ENCODE measurements at regions not wholly inside any gene's neighbourhood (a gene's known extent, or its start where the extent isn't known, plus 50 kb on each side); places are given as distances from the start of the nearest gene placed in this dataset.

DNA sequence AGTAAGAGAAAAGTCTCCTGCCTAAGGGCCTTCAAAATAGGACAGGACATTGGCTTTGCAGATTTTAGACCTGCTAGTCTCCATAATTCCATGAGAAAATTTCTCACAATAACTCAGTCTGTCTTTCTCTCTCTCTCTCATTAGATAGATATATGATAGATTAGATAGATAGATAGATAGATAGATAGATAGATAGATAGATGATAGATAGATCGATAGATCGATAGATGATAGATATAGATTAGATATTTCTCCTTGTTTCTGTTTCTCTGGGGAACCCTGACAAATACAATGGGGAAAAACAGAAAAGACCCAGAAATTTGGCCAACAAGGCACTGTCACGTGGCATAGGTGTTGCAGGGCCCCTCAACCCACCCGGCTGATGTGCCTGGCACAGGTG lies 84.4 kb upstream of the ALDH1B1 start:
- Mint-ChIP-seq H3K27me3 (peaks cover 37% of the 10 kb centered on the region), H3K4me3 (no peak overlapping the region), H3K36me3 (ENCODE audit: low read depth) (no peaks in the 10 kb centered on the region), H3K27ac (no peak overlapping the region), H3K4me1 (no peaks in the 10 kb centered on the region)
- no peaks in the 10 kb centered on the region for H3K9me3 ChIP-seq (ENCODE audit: control insufficient read depth, low read length, poor library complexity, severe bottlenecking)
- ATAC-seq (no peak), DNase-seq (no peak)

DNA sequence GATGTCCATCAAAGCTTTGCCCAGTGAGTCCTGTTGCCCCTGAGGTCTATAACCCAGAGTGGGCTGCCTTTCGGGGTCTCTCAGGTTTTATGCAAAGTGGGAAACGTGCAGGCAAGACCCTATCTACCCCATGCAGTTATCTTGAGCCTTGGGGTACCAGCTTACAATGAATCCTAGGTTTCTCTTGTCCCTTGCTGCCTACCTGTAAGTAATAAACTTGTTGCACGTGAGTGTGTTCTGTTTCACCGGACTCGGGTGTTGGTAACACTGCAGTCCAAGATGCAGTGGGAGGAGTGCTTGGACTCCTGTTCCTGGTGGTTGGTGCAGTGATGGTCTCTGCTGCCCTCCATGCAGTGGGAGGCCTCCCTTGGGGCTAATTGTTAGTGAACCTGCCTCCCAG lies 85.6 kb upstream of the ALDH1B1 start:
- Mint-ChIP-seq H3K4me1 (no peaks in the 10 kb centered on the region), H3K36me3 (ENCODE audit: low read depth) (no peaks in the 10 kb centered on the region), H3K4me3 (no peak overlapping the region), H3K27me3 (peaks cover 27% of the 10 kb centered on the region), H3K27ac (no peak overlapping the region)
- H3K9me3 ChIP-seq (ENCODE audit: control insufficient read depth, low read length, poor library complexity, severe bottlenecking) = no peaks in the 10 kb centered on the region
- ATAC-seq = no peak
- DNase-seq = no peak

DNA sequence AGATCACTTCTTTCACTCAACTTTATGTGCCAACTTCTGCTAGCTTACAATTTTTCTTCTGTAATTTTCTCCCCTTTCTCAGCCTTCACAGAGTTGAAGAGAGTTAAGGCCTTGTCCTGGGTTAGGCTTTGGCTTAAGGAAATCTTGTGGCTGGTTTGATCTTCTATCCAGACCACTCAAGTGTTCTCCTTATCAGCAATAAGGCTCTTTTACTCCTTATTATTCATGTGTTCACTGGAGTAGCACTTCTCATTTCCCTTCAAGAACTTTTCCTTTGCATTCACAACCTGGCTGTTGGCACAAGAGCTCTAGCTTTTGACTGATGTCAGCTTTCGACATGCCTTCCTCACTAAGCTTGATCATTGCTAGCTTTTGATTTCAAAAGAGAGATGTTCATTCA lies 86.9 kb upstream of the ALDH1B1 start:
- no peaks in the 10 kb centered on the region for H3K4me1 Mint-ChIP-seq
- DNase-seq = no peak
- no peak for ATAC-seq
- H3K4me3 Mint-ChIP-seq = no peak overlapping the region
- no peaks in the 10 kb centered on the region for H3K9me3 ChIP-seq (ENCODE audit: control insufficient read depth, low read length, poor library complexity, severe bottlenecking)
- peaks cover 15% of the 10 kb centered on the region for H3K27me3 Mint-ChIP-seq
- no peak overlapping the region for H3K27ac Mint-ChIP-seq
- no peaks in the 10 kb centered on the region for H3K36me3 Mint-ChIP-seq (ENCODE audit: low read depth)

DNA sequence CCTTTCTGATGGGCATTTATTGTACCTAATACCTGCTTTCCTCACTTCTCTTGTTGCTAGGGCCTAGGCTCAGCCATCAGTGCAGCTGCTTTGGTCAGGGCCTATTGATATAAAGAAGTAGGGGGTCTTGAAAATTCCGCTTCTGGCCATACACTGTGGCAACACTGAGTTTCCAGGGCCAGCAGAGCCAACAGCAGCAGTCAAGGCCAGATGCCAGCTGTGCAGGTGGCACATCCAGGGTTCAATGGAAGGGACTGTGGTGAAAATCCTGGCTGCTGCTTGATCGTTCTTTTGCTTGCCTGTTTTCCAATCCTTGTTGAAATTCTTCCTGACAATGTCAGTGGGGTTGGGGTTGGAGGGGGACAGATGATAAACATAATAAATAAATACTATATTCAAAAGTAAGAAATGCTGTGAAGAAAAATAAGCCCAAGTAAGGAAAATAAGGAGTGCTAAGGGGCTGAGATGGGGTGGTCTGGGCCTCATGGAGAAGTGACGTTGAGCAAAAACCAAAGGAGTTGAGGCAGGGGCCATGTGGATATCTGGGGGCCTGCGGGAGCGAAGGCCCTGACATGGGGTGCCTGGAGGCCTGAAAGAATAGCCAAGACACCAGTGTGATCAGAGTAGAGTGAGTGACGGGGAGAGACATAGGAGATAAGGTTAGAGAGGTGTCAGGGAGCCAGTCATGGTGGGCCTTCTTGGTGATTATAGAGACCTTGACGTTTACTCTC lies 91.0 kb upstream of the ALDH1B1 start:
- no peak overlapping the region for H3K27ac Mint-ChIP-seq
- H3K4me1 Mint-ChIP-seq = no peaks in the 10 kb centered on the region
- H3K27me3 Mint-ChIP-seq = peaks cover 24% of the 10 kb centered on the region
- no peaks in the 10 kb centered on the region for H3K36me3 Mint-ChIP-seq (ENCODE audit: low read depth)
- no peaks in the 10 kb centered on the region for H3K9me3 ChIP-seq (ENCODE audit: control insufficient read depth, low read length, poor library complexity, severe bottlenecking)
- H3K4me3 Mint-ChIP-seq = no peak overlapping the region
- DNase-seq = no peak
- no peak for ATAC-seq

DNA sequence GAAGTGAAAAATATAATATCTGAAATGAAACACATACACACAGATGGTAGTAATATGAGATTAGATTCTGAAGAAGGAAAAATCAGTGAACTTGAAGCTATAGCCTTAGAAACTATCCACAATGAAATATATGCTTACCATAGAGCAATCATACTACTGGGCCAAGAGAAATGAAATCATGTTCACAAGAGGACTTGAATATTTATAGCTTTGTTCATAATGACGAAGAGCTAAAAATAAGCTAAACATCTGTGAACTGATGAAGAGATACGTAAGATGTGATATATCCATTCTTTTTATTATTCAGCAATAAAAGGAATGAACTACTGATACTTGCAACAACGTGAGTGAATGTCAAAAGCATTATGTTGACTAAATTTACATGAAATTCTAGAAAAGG lies 92.6 kb upstream of the ALDH1B1 start:
- H3K36me3 Mint-ChIP-seq (ENCODE audit: low read depth) = no peaks in the 10 kb centered on the region
- ATAC-seq (no peak), DNase-seq (no peak)
- no peaks in the 10 kb centered on the region for H3K9me3 ChIP-seq (ENCODE audit: control insufficient read depth, low read length, poor library complexity, severe bottlenecking)
- H3K4me1 Mint-ChIP-seq = peaks cover 2% of the 10 kb centered on the region
- H3K27me3 Mint-ChIP-seq = peaks cover 31% of the 10 kb centered on the region
- H3K4me3 Mint-ChIP-seq = no peak overlapping the region
- H3K27ac Mint-ChIP-seq = no peak overlapping the region

DNA sequence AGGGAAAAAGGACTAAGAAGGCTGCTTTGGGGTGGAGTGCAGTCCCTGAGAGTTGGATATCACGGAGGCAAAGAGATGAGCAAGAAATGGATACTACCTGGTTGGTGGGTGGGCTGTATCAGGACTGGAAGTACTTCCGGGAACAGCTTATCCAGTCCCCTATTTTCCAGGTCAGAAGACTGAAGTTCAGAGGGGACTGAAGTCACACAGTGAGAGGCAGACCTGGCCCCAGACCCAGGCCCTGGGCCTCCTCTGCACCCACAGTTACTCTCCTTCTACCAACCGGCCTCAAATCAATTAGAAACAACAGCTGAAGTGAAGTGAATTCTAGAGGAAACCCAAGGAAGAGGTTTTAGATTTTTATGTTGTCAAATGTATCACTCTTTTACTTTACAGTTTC lies 93.6 kb upstream of the ALDH1B1 start:
- ATAC-seq = no peak
- H3K4me3 Mint-ChIP-seq = no peak overlapping the region
- peaks cover 31% of the 10 kb centered on the region for H3K27me3 Mint-ChIP-seq
- DNase-seq = no peak
- no peak overlapping the region for H3K27ac Mint-ChIP-seq
- H3K36me3 Mint-ChIP-seq (ENCODE audit: low read depth) = no peaks in the 10 kb centered on the region
- H3K9me3 ChIP-seq (ENCODE audit: control insufficient read depth, low read length, poor library complexity, severe bottlenecking) = no peaks in the 10 kb centered on the region
- H3K4me1 Mint-ChIP-seq = peaks cover 2% of the 10 kb centered on the region

DNA sequence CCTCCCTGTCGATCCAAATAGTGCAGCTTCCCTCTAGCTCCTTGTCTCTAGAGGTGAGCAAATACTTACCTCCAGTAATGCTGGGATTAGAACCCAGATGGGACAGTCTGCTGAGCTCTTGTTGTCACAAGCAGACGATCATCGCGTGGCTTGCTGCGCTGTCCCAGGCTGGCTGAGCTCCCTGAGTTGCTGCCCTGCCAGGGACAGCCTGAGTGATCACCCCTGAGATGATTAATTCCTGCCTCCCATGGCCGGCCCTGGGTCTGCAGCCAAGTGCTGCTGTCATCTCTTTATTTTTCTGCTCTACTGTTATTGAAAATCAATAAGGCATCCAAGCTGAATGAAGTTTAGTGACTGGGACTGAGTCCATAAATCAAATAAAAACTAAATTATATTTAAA lies 94.0 kb upstream of the ALDH1B1 start:
- no peak for DNase-seq

DNA sequence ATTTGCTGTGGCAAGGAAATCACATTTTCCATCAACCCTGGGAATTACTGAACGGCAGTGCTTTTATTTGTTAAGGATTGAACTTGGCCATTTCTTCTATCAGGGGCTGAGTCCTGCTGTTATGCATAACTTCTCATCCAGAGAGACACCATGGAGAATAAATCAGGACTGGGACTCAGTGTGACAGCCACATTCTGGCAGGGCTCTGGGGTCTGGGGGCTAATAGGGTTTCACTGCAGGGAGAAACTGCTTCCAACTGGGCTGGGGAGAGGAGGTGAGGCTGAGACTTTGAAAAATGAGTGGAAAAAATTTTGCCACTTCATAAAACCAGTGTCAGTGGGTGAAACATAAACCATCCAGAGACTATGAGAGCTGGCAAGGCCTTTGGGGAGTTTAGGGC lies 95.7 kb upstream of the ALDH1B1 start:
- peaks cover 2% of the 10 kb centered on the region for H3K4me1 Mint-ChIP-seq
- no peak overlapping the region for H3K27ac Mint-ChIP-seq
- ATAC-seq (no peak), DNase-seq (no peak)
- no peaks in the 10 kb centered on the region for H3K9me3 ChIP-seq (ENCODE audit: control insufficient read depth, low read length, poor library complexity, severe bottlenecking)
- no peak overlapping the region for H3K4me3 Mint-ChIP-seq
- no peaks in the 10 kb centered on the region for H3K36me3 Mint-ChIP-seq (ENCODE audit: low read depth)
- H3K27me3 Mint-ChIP-seq = peaks cover 36% of the 10 kb centered on the region

More for the DNA sequence above, 94.0 kb upstream of the ALDH1B1 start:
- H3K9me3 ChIP-seq (ENCODE audit: control insufficient read depth, low read length, poor library complexity, severe bottlenecking) = no peaks in the 10 kb centered on the region
- H3K36me3 Mint-ChIP-seq (ENCODE audit: low read depth) = no peaks in the 10 kb centered on the region
- peaks cover 31% of the 10 kb centered on the region for H3K27me3 Mint-ChIP-seq
- no peak overlapping the region for H3K27ac Mint-ChIP-seq
- ATAC-seq = no peak
- H3K4me3 Mint-ChIP-seq = no peak overlapping the region
- H3K4me1 Mint-ChIP-seq = peaks cover 2% of the 10 kb centered on the region

DNA sequence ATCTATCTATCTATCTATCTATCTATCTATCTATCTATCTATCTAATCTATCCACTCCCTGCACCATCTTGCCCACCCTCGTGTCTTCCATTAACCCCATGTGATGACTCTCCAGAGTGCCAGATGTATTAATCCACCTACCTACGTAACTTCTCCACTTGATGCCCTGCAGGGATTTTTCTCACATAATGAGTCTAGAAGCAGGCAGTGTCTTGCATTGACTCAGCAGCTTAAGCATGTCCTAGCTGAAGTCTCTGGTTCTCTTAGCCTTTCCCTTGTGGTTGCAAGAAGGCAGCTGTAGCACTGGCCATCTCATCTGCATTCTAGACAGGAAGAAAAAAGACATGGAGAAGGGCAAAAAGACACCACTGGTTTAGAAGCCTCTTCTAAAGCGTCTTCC lies 96.7 kb upstream of the ALDH1B1 start:
- no peaks in the 10 kb centered on the region for H3K9me3 ChIP-seq (ENCODE audit: control insufficient read depth, low read length, poor library complexity, severe bottlenecking)
- H3K27me3 Mint-ChIP-seq = peaks cover 36% of the 10 kb centered on the region
- H3K27ac Mint-ChIP-seq = no peak overlapping the region
- H3K4me1 Mint-ChIP-seq = peaks cover 2% of the 10 kb centered on the region
- H3K4me3 Mint-ChIP-seq = no peak overlapping the region
- no peaks in the 10 kb centered on the region for H3K36me3 Mint-ChIP-seq (ENCODE audit: low read depth)
- DNase-seq (no peak), ATAC-seq (no peak)

DNA sequence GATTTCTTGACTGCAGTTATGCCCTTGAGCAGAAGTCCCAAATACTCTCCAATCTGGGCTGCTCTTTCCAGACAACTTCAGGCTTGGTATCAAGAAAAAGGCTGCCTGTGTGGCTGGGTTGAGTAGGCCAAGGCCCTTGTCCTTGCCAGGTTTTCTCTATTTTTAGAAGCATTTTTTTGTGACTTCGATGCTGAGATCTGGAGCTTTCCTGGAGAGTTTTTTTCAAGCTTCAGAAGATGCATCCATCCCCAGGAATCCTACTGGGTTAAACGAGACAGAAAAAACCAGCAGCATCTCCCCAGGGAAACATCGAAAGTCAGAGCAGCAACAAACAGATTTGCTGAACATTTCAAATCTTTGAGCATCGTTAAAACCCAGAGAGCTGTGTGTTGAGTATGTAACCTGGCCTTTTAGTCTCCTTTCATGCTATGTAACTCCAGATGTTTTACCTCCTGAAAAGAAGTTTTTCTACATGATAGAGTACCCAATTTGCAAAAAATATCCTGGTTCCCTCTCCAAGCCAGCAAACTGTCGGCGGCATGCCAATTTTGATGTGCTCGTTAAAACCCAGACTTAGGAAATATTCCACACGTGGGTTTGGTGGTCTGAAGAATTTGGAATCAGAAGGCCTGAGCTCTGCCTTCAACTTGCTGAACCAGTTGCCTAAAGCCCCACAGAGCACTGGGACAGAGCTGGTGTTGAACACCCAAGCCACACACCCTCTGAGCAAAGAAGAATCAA lies 98.1 kb upstream of the ALDH1B1 start:
- no peaks in the 10 kb centered on the region for H3K36me3 Mint-ChIP-seq (ENCODE audit: low read depth)
- peaks cover 29% of the 10 kb centered on the region for H3K27me3 Mint-ChIP-seq
- DNase-seq (no peak), ATAC-seq (no peak)
- H3K27ac Mint-ChIP-seq = no peak overlapping the region
- no peak overlapping the region for H3K4me3 Mint-ChIP-seq
- peaks cover 2% of the 10 kb centered on the region for H3K4me1 Mint-ChIP-seq
- no peaks in the 10 kb centered on the region for H3K9me3 ChIP-seq (ENCODE audit: control insufficient read depth, low read length, poor library complexity, severe bottlenecking)

DNA sequence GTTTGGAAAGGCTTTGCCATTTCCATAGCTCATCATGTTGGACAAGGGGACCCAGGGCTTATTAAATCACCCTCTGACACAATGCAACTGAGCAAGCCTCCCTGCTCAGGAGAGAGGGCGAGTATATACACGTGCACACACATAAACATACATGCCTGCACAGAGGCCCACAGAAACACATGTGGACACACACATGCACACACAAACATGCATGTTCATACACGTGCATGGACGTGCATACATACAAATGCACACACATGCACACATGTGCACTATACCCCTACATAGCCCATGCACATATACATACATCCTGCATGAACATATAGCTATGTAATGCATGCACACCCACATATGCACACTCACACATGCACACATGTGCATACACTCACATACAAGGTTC lies 99.5 kb upstream of the ALDH1B1 start:
- no peak for ATAC-seq
- Mint-ChIP-seq H3K27ac (no peak overlapping the region), H3K36me3 (ENCODE audit: low read depth) (no peaks in the 10 kb centered on the region), H3K4me1 (peaks cover 2% of the 10 kb centered on the region), H3K4me3 (no peak overlapping the region), H3K27me3 (peaks cover 23% of the 10 kb centered on the region)
- no peak for DNase-seq
- H3K9me3 ChIP-seq (ENCODE audit: control insufficient read depth, low read length, poor library complexity, severe bottlenecking) = no peaks in the 10 kb centered on the region

DNA sequence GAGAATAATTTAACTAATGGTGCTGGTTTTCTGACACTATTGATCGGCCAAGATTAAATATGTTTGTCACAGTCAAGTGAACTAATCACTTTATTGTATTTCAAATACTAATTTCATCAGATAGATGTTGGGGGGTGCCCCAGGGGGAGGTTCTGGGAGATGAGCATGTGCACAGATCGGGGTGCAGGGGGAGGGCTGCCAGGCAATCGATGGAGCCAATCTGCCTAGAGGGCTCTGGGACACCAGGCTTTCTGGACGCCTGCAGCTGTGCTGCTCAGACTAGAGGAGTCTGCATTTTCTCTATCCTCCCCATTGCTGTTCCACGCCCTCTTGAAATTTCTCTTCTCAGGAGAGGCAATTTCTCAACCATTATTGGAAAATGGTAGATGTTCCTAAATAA lies 100.0 kb upstream of the ALDH1B1 start:
- H3K4me3 Mint-ChIP-seq = no peak overlapping the region
- no peak for ATAC-seq
- H3K9me3 ChIP-seq (ENCODE audit: control insufficient read depth, low read length, poor library complexity, severe bottlenecking) = no peaks in the 10 kb centered on the region
- peaks cover 2% of the 10 kb centered on the region for H3K4me1 Mint-ChIP-seq
- no peak overlapping the region for H3K27ac Mint-ChIP-seq
- peaks cover 18% of the 10 kb centered on the region for H3K27me3 Mint-ChIP-seq
- H3K36me3 Mint-ChIP-seq (ENCODE audit: low read depth) = no peaks in the 10 kb centered on the region
- no peak for DNase-seq

DNA sequence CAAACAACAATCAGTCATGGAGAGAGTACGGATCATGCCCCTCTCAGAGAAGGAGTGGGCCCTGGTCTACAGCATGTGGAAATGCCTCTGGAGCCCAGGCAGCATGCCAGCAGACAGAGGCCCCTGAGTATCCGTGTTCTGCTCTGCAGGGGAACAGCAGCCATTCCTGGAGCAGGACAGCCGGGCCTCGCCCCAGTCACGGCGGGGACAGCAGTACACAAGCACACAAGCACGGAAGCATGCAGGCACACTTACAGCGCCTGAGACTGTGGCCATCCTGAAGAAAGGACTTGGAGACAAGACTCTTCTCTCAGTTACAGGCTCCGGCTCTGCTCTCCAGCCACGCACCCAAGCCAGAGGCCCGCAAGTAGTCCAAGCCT lies 102.6 kb upstream of the ALDH1B1 start:
- H3K36me3 Mint-ChIP-seq (ENCODE audit: low read depth) = no peaks in the 10 kb centered on the region
- DNase-seq (no peak), ATAC-seq (no peak)
- H3K9me3 ChIP-seq (ENCODE audit: control insufficient read depth, low read length, poor library complexity, severe bottlenecking) = no peaks in the 10 kb centered on the region
- no peak overlapping the region for H3K4me3 Mint-ChIP-seq
- H3K27ac Mint-ChIP-seq = no peak overlapping the region
- peaks cover 5% of the 10 kb centered on the region for H3K27me3 Mint-ChIP-seq
- H3K4me1 Mint-ChIP-seq = no peaks in the 10 kb centered on the region
